OCI-LY1 (cell line): ENCODE measurements at regions not wholly inside any gene's neighbourhood (a gene's known extent, or its start where the extent isn't known, plus 50 kb on each side); places are given as distances from the start of the nearest gene placed in this dataset.

ENCODE experiments used
- EZH2 ChIP-seq: fragments of 200-600 bp; sonication (generic), shearing (Covaris generic); IDR thresholded peaks from 2 replicates; pipeline ENCODE4 v1.8.0; 2017; ENCODE audit warnings: borderline replicate concordance, mixed run types, mild to moderate bottlenecking, antibody characterized with exemption, low read length, moderate library complexity, mixed read lengths
- TF ChIP-seq, protein P1 (sequence below): fragments of 200-600 bp; sonication (generic), shearing (Covaris generic); IDR thresholded peaks from 2 replicates; pipeline ENCODE4 v1.5.1; 2017; ENCODE audit warnings: mild to moderate bottlenecking, antibody characterized with exemption, low read length, moderate library complexity, mixed read lengths

DNA sequence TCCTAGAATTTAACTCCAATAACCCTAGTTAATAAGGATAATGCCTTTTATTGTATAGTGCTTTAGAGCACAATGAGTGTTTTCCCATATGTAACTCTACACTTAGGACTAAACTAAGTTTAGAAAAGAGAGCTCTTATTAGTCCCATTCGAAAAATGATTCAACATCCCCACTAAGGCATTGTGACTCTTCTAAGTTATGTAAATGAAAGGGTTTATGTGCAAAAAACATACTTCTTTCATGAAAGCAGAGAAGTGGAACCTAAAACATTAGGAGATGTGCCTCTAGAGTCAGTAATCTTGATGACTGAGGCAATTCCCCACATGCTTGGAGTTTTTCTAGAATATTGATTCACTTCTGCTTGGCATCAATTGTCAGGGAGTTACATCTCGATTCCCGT is 344.1 kb upstream of the ZNF717 start:
- TF ChIP-seq, protein P1, sequence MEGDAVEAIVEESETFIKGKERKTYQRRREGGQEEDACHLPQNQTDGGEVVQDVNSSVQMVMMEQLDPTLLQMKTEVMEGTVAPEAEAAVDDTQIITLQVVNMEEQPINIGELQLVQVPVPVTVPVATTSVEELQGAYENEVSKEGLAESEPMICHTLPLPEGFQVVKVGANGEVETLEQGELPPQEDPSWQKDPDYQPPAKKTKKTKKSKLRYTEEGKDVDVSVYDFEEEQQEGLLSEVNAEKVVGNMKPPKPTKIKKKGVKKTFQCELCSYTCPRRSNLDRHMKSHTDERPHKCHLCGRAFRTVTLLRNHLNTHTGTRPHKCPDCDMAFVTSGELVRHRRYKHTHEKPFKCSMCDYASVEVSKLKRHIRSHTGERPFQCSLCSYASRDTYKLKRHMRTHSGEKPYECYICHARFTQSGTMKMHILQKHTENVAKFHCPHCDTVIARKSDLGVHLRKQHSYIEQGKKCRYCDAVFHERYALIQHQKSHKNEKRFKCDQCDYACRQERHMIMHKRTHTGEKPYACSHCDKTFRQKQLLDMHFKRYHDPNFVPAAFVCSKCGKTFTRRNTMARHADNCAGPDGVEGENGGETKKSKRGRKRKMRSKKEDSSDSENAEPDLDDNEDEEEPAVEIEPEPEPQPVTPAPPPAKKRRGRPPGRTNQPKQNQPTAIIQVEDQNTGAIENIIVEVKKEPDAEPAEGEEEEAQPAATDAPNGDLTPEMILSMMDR: no peak
- no peak for TF ChIP-seq EZH2
